PC-9 (cell line): ENCODE measurements at regions not wholly inside any gene's neighbourhood (a gene's known extent, or its start where the extent isn't known, plus 50 kb on each side); places are given as distances from the start of the nearest gene placed in this dataset.

Experiments
- CTCF ChIP-seq: fragments of 200-600 bp; sonication (generic); conservative IDR thresholded peaks from 2 replicates; pipeline ENCODE4 v1.6.1; 2017; ENCODE audit warnings: mixed run types, antibody characterized with exemption, mild to moderate bottlenecking, moderate library complexity
- EZH2 ChIP-seq: fragments of 200-600 bp; sonication (generic); IDR thresholded peaks from 2 replicates; pipeline ENCODE4 v1.8.0; 2017; ENCODE audit warnings: antibody characterized with exemption, low read depth

GRCh38 chr11:130692220-130692619 is 224.1 kb downstream of the SNX19 start:
- TF ChIP-seq CTCF (no peak), EZH2 (no peak)
